K562 (cell line): ENCODE measurements at regions not wholly inside any gene's neighbourhood (a gene's known extent, or its start where the extent isn't known, plus 50 kb on each side); places are given as distances from the start of the nearest gene placed in this dataset.

Source experiments
- ATAC-seq: fragments of 200-7000 bp; cut with Tn5 transposase; 3 replicates; pipeline ENCODE4 v1.9.1; 2020; ENCODE audit warnings: moderate library complexity
- BruUV-seq: library from RNA; stranded (reverse); fragments of 400-500 nt; replicated peaks from 2 replicates; lab custom pipeline; 2021; lab: Mats Ljungman, UMichigan
- CTCF ChIA-PET: fragments of 300-600 bp; formaldehyde crosslinking; extraction: SDS; loops from one replicate; lab custom pipeline; 2021; ENCODE audit warnings: low intra/inter-chr PET ratio; lab: Yijun Ruan, JAX
- POLR2A ChIA-PET: fragments of 300-600, 350-650 bp; sonication (Branson Sonifier 250); formaldehyde crosslinking; extraction: SDS; loops from one replicate; lab custom pipeline; 2021; ENCODE audit warnings: antibody characterized with exemption, inconsistent platforms; lab: Yijun Ruan, JAX
- DNase-seq, 4 experiments: peaks; one replicate each; pipeline versions ENCODE4 v3.0.0 to v3.0.0-alpha.2; 2011 to 2018; ENCODE audit warnings: low spot score in 3 of 4, mixed read lengths in 3 of 4; ENCODE audit errors: extremely low read depth in 1 of 4
- FAIRE-seq: peaks from 2 replicates; lab custom pipeline; 2011; peaks lifted over from hg19 to GRCh38; lab: Jason Lieb, UNC
- H2AFZ ChIP-seq: 2 replicates; pipeline ENCODE4 v1.6.0; 2011; ENCODE audit warnings: low read depth, low read length, control low read depth, inconsistent platforms
- H3K27ac ChIP-seq: fragments of 200-600 bp; 3 replicates; pipeline ENCODE4 v1.8.0; 2011; ENCODE audit warnings: low read depth, mild to moderate bottlenecking, control low read depth, inconsistent platforms, low read length, moderate library complexity, mixed read lengths; ENCODE audit errors: extremely low read depth
- H3K27me3 ChIP-seq, 2 experiments: fragments of 300-600 bp in 1 of 2; 2 replicates in 1 of 2; 3 replicates in 1 of 2; pipeline versions ENCODE4 v1.6.0 to v1.8.0; 2011; ENCODE audit warnings: inconsistent platforms in 2 of 2, low read length in 2 of 2, mild to moderate bottlenecking in 1 of 2, mixed read lengths in 1 of 2, moderate library complexity in 1 of 2; ENCODE audit not compliant: control insufficient read depth in 2 of 2, insufficient read depth in 2 of 2
- H3K36me3 ChIP-seq: fragments of 300-600 bp; 3 replicates; pipeline ENCODE4 v1.8.0; 2011; ENCODE audit warnings: mild to moderate bottlenecking, low read length, inconsistent platforms; ENCODE audit not compliant: control insufficient read depth, insufficient read depth
- H3K4me1 ChIP-seq, 2 experiments: fragments of 200-600 bp in 1 of 2; replicated peaks in 1 of 2; 2 replicates in 1 of 2; 3 replicates in 1 of 2; pipeline versions ENCODE4 v1.5.1 to v1.8.0; 2011; ENCODE audit warnings: inconsistent platforms in 2 of 2, low read length in 2 of 2, mild to moderate bottlenecking in 1 of 2, mixed read lengths in 1 of 2, moderate library complexity in 1 of 2; ENCODE audit not compliant: control insufficient read depth in 2 of 2, insufficient read depth in 2 of 2
- H3K4me2 ChIP-seq: 2 replicates; pipeline ENCODE4 v1.6.1; 2011; ENCODE audit warnings: low read length, control low read depth, inconsistent platforms, mixed read lengths; ENCODE audit not compliant: insufficient read depth
- H3K4me3 ChIP-seq: fragments of 200-600 bp; sonication (generic), shearing (Covaris generic); 2 replicates; pipeline ENCODE4 v1.5.1; 2016; ENCODE audit warnings: control low read depth, inconsistent platforms
- H3K79me2 ChIP-seq: fragments of 200-600 bp; 3 replicates; pipeline ENCODE4 v1.8.0; 2011; ENCODE audit warnings: low read length, inconsistent platforms; ENCODE audit not compliant: control insufficient read depth, insufficient read depth
- H3K9ac ChIP-seq, 2 experiments: 2 replicates each; pipeline versions ENCODE4 v1.6.0 to v1.6.1; 2011; ENCODE audit warnings: low read depth in 2 of 2, low read length in 2 of 2, control low read depth in 1 of 2, inconsistent platforms in 1 of 2, mild to moderate bottlenecking in 1 of 2, mixed read lengths in 1 of 2; ENCODE audit not compliant: insufficient read depth in 1 of 2
- H3K9me1 ChIP-seq: one replicate; pipeline ENCODE4 v1.6.0; 2011; ENCODE audit warnings: inconsistent platforms, mild to moderate bottlenecking, low read length, moderate library complexity; ENCODE audit not compliant: control insufficient read depth, insufficient read depth
- H3K9me3 ChIP-seq: replicated peaks from 2 replicates; pipeline ENCODE4 v1.5.1; 2011; ENCODE audit warnings: low read depth, low read length, inconsistent platforms; ENCODE audit not compliant: control insufficient read depth, insufficient read depth
- H4K20me1 ChIP-seq: replicated peaks from 2 replicates; pipeline ENCODE4 v1.6.1; 2011; ENCODE audit warnings: low read length, inconsistent platforms, mixed read lengths; ENCODE audit not compliant: control insufficient read depth, insufficient read depth
- KLF1 ChIP-seq: fragments of 450-650 bp; IDR thresholded peaks from 2 replicates; pipeline ENCODE4 v1.6.1; 2016; ENCODE audit warnings: missing genetic modification characterization, missing compliant biosample characterization
- LARP7 ChIP-seq: fragments of 450-650 bp; IDR thresholded peaks from 2 replicates; pipeline ENCODE4 v1.6.1; 2016
- RFX5 ChIP-seq: IDR thresholded peaks from 2 replicates; pipeline ENCODE4 v1.6.1; 2011; ENCODE audit warnings: low read depth, mild to moderate bottlenecking, improper control_type of control experiment, low read length
- RFX7 ChIP-seq: fragments of 250-450 bp; sonication (Bioruptor Pico); IDR thresholded peaks from 2 replicates; pipeline ENCODE4 v1.5.1; 2021; ENCODE audit warnings: mild to moderate bottlenecking
- RUNX1 ChIP-seq: sonication (generic); IDR thresholded peaks from 2 replicates; pipeline ENCODE4 v1.6.1; 2016; ENCODE audit warnings: antibody characterized with exemption, low read depth
- SMAD3 ChIP-seq: fragments of 450-650 bp; formaldehyde crosslinking; conservative IDR thresholded peaks from 2 replicates; pipeline ENCODE4 v1.4.0; 2020; ENCODE audit warnings: mild to moderate bottlenecking
- STAG1 ChIP-seq: sonication (generic); formaldehyde crosslinking; IDR thresholded peaks from 2 replicates; pipeline ENCODE4 v1.5.0; 2020; ENCODE audit warnings: missing genetic modification reagents, borderline replicate concordance
- XRCC4 ChIP-seq: IDR thresholded peaks from one replicate; pipeline ENCODE4 v1.6.1; 2011; ENCODE audit not compliant: insufficient read depth, insufficient read length; ENCODE audit errors: extremely low read depth
- ZNF830 ChIP-seq: fragments of 250-450 bp; sonication (Bioruptor Pico); IDR thresholded peaks from 2 replicates; pipeline ENCODE4 v1.5.0; 2021; ENCODE audit warnings: mild to moderate bottlenecking
- WGBS: fragments of 100-300 bp; shearing (Covaris generic); methylation state at CpG from one replicate; pipeline ENCODE4 v1.1.6; 2016; ENCODE audit warnings: low coverage, mixed read lengths; ENCODE audit not compliant: insufficient coverage; ENCODE audit errors: missing lambda C conversion rate; 5-methylcytosine and 5-hydroxymethylcytosine counted together
- in situ Hi-C: fragments of 300-500 bp; cut with MboI; formaldehyde crosslinking; loops from 4 replicates; pipeline ENCODE4 v1.15.0; 2018; ENCODE audit warnings: inconsistent platforms, mixed read lengths
- intact Hi-C: fragments of 100-400 bp; cut with micrococcal nuclease; formaldehyde crosslinking; loops from 2 replicates; pipeline ENCODE4 v1.14.2; 2022
- TF ChIP-seq, protein P1 (sequence below), 2 experiments: fragments of 200-800 bp in 1 of 2; sonication (Bioruptor generic) in 1 of 2; sonication (generic) in 1 of 2; formaldehyde crosslinking in 1 of 2; IDR thresholded peaks in 1 of 2; conservative IDR thresholded peaks in 1 of 2; 2 replicates each; pipeline versions ENCODE4 v1.5.0 to v1.6.1; 2016 to 2020; ENCODE audit warnings: missing compliant biosample characterization in 1 of 2, missing genetic modification characterization in 1 of 2, missing genetic modification reagents in 1 of 2
- TF ChIP-seq, protein P2 (sequence below), 2 experiments: fragments of 450-650 bp; conservative IDR thresholded peaks; 2 replicates each; pipeline ENCODE4 v1.6.1; 2017; ENCODE audit warnings: mild to moderate bottlenecking in 2 of 2, moderate library complexity in 2 of 2

GRCh38 chr10:59036311-59037017 is 140.0 kb upstream of the PHYHIPL start:
- no peak for FAIRE-seq
- no peaks in the 10 kb centered on the region for H3K9me1 ChIP-seq
- no peaks in the 10 kb centered on the region for H3K79me2 ChIP-seq
- ChIA-PET CTCF (no interaction called here), POLR2A (no interaction called here)
- no peak overlapping the region for H3K4me2 ChIP-seq
- no peak for ATAC-seq
- H3K9ac ChIP-seq, result no peak overlapping the region
- H3K27ac ChIP-seq, result no peak overlapping the region
- intact Hi-C loops, result no loop called here
- TF ChIP-seq RFX5 (no peak), RFX7 (no peak), LARP7 (no peak), STAG1 (CRISPR knock-in tag) (no peak), XRCC4 (no peak), KLF1 (tag) (no peak), ZNF830 (CRISPR knock-in tag) (no peak), SMAD3 (no peak), RUNX1 (no peak)
- TF ChIP-seq, protein P1, sequence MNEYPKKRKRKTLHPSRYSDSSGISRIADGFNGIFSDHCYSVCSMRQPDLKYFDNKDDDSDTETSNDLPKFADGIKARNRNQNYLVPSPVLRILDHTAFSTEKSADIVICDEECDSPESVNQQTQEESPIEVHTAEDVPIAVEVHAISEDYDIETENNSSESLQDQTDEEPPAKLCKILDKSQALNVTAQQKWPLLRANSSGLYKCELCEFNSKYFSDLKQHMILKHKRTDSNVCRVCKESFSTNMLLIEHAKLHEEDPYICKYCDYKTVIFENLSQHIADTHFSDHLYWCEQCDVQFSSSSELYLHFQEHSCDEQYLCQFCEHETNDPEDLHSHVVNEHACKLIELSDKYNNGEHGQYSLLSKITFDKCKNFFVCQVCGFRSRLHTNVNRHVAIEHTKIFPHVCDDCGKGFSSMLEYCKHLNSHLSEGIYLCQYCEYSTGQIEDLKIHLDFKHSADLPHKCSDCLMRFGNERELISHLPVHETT (CRISPR knock-in tag; conservative IDR thresholded peaks at IDR 0.05 in 1 of 2, IDR thresholded peaks at IDR 0.05 in 1 of 2), result no peak
- TF ChIP-seq, protein P2, sequence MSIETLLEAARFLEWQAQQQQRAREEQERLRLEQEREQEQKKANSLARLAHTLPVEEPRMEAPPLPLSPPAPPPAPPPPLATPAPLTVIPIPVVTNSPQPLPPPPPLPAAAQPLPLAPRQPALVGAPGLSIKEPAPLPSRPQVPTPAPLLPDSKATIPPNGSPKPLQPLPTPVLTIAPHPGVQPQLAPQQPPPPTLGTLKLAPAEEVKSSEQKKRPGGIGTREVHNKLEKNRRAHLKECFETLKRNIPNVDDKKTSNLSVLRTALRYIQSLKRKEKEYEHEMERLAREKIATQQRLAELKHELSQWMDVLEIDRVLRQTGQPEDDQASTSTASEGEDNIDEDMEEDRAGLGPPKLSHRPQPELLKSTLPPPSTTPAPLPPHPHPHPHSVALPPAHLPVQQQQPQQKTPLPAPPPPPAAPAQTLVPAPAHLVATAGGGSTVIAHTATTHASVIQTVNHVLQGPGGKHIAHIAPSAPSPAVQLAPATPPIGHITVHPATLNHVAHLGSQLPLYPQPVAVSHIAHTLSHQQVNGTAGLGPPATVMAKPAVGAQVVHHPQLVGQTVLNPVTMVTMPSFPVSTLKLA (conservative IDR thresholded peaks at IDR 0.05), result no peak
- H3K9me3 ChIP-seq, result no peaks in the 10 kb centered on the region
- no peaks in the 10 kb centered on the region for H3K4me1 ChIP-seq
- in situ Hi-C loops, result no loop called here
- no peaks in the 10 kb centered on the region for H3K36me3 ChIP-seq
- H3K4me3 ChIP-seq, result no peak overlapping the region
- H2AFZ ChIP-seq, result no peak overlapping the region
- WGBS, result 2% methylated on average over 3 of the region's 3 CpGs
- no peaks in the 10 kb centered on the region for H4K20me1 ChIP-seq
- no peaks in the 10 kb centered on the region for H3K27me3 ChIP-seq
- no peak for DNase-seq
- no TSS peak for BruUV-seq
